ENCODE measurements at regions not wholly inside any gene's neighbourhood (a gene's known extent, or its start where the extent isn't known, plus 50 kb on each side); places are given as distances from the start of the nearest gene placed in this dataset.

GRCh38 chr7:114102996-114103395 is 184.2 kb upstream of the PPP1R3A start:
- Histone ChIP-seq H3K4me1 (ENCODE audit: control insufficient read depth in 1 of 2, insufficient read depth in 2 of 2, low read length in 2 of 2) (no peaks in the 10 kb centered on the region), H3K9me3 (ENCODE audit: control insufficient read depth in 1 of 2, insufficient read depth in 1 of 2, low read depth in 1 of 2, low read length in 2 of 2) (no peaks in the 10 kb centered on the region), H3K9me2 (ENCODE audit: insufficient read depth) (no peaks in the 10 kb centered on the region; the same call in 1 of the 2 replicates), H3K27me3 (ENCODE audit: insufficient read depth, low read length) (no peaks in the 10 kb centered on the region), H2AFZ (ENCODE audit: low read depth, low read length, poor library complexity, severe bottlenecking) (no peak overlapping the region), H3K9ac (ENCODE audit: low read length) (no peak overlapping the region), H3K4me2 (ENCODE audit: low read length) (no peak overlapping the region), H3K79me2 (ENCODE audit: insufficient read depth, low read length) (no peaks in the 10 kb centered on the region), H3K4me3 (replicated peaks in 1 of 2; ENCODE audit: low read depth in 1 of 2, low read length in 2 of 2) (no peak overlapping the region), H3K27ac (ENCODE audit: low read depth, low read length) (no peak overlapping the region), H4K20me1 (ENCODE audit: insufficient read depth) (no peaks in the 10 kb centered on the region), H3K36me3 (ENCODE audit: control insufficient read depth in 1 of 2, insufficient read depth in 2 of 2, low read length in 2 of 2) (no peaks in the 10 kb centered on the region)
- ATAC-seq (no peak), DNase-seq (ENCODE audit: low read depth, low spot score) (no peak)
- ChIA-PET POLR2A (no interaction called here), RAD21 (ENCODE audit: low non-redundant PET in 1 of 2, low total read pairs in 2 of 2, uncharacterized antibody in 2 of 2, unreplicated experiment in 2 of 2) (no interaction called here), CTCF (no interaction called here)
- intact Hi-C loops (cut with micrococcal nuclease), result no loop called here
- BruUV-seq (replicated peaks), result no TSS peak
- TF ChIP-seq FOSL1 (IDR thresholded peaks at IDR 0.05; ENCODE audit: low read depth) (no peak), POLR2A (IDR thresholded peaks at IDR 0.05; ENCODE audit: borderline replicate concordance, extremely low read depth, insufficient read depth, insufficient read length) (no peak), ZNF274 (IDR thresholded peaks at IDR 0.05; ENCODE audit: low read depth, low read length) (no peak), CEBPB (IDR thresholded peaks at IDR 0.05; ENCODE audit: low read depth) (no peak), SP1 (IDR thresholded peaks at IDR 0.05; ENCODE audit: low read depth) (no peak), ZFX (IDR thresholded peaks at IDR 0.05) (no peak), TCF7L2 (IDR thresholded peaks at IDR 0.05; ENCODE audit: borderline replicate concordance, extremely low read depth, insufficient read depth, insufficient read length) (no peak), ATF3 (IDR thresholded peaks at IDR 0.05) (no peak), CTCF (IDR thresholded peaks at IDR 0.05 in 2 of 3, conservative IDR thresholded peaks at IDR 0.05 in 1 of 3; ENCODE audit: borderline replicate concordance in 1 of 3, insufficient read depth in 1 of 3, low read depth in 2 of 3, low read length in 2 of 3) (no peak)

- ChIA-PET POLR2A (no interaction called here), CTCF (no interaction called here), RAD21 (ENCODE audit: low non-redundant PET in 1 of 2, low total read pairs in 2 of 2, uncharacterized antibody in 2 of 2, unreplicated experiment in 2 of 2) (no interaction called here)
- Histone ChIP-seq H3K4me3 (replicated peaks in 1 of 2; ENCODE audit: low read depth in 1 of 2, low read length in 2 of 2) (no peak overlapping the region), H3K27me3 (ENCODE audit: insufficient read depth, low read length) (no peaks in the 10 kb centered on the region), H2AFZ (ENCODE audit: low read depth, low read length, poor library complexity, severe bottlenecking) (no peak overlapping the region), H3K4me2 (ENCODE audit: low read length) (no peak overlapping the region), H3K79me2 (ENCODE audit: insufficient read depth, low read length) (no peaks in the 10 kb centered on the region), H3K36me3 (ENCODE audit: control insufficient read depth in 1 of 2, insufficient read depth in 2 of 2, low read length in 2 of 2) (no peaks in the 10 kb centered on the region), H3K9me3 (ENCODE audit: control insufficient read depth in 1 of 2, insufficient read depth in 1 of 2, low read depth in 1 of 2, low read length in 2 of 2) (no peaks in the 10 kb centered on the region), H4K20me1 (ENCODE audit: insufficient read depth) (no peaks in the 10 kb centered on the region), H3K9me2 (ENCODE audit: insufficient read depth) (no peaks in the 10 kb centered on the region; the same call in 1 of the 2 replicates), H3K4me1 (ENCODE audit: control insufficient read depth in 1 of 2, insufficient read depth in 2 of 2, low read length in 2 of 2) (no peaks in the 10 kb centered on the region), H3K9ac (ENCODE audit: low read length) (no peak overlapping the region), H3K27ac (ENCODE audit: low read depth, low read length) (no peak overlapping the region)
- intact Hi-C loops (cut with micrococcal nuclease), result no loop called here
- ATAC-seq (no peak), DNase-seq (ENCODE audit: low read depth, low spot score) (no peak)
- TF ChIP-seq SIN3A (IDR thresholded peaks at IDR 0.05; ENCODE audit: low read depth) (no peak), CEBPB (IDR thresholded peaks at IDR 0.05; ENCODE audit: low read depth) (no peak), RAD21 (IDR thresholded peaks at IDR 0.05; ENCODE audit: low read depth) (no peak), POLR2AphosphoS5 (IDR thresholded peaks at IDR 0.05; ENCODE audit: low read depth, low read length) (no peak), EZH2 (IDR thresholded peaks at IDR 0.05) (no peak)
- no TSS peak for BruUV-seq (replicated peaks)
Observed at GRCh38 chr7:114102131-114102530, 183.3 kb upstream of the PPP1R3A start.

All from HCT116 (cell line).